Kidney (tissue), 13 donors: ENCODE measurements at regions not wholly inside any gene's neighbourhood (a gene's known extent, or its start where the extent isn't known, plus 50 kb on each side); places are given as distances from the start of the nearest gene placed in this dataset.

ENCODE experiments used
- DNase-seq, 5 donors: peaks; one replicate each; pipeline ENCODE4 v3.0.0-alpha.2; 2013 to 2020
- FAIRE-seq: peaks from 2 replicates; lab custom pipeline; 2012; peaks lifted over from hg19 to GRCh38; lab: Jason Lieb, UNC
- H3K27ac ChIP-seq, 2 donors: one replicate each; pipeline ENCODE4 v1.7.0; 2013; ENCODE audit warnings: low read depth in 2 of 2, low read length in 2 of 2, inconsistent platforms in 1 of 2
- H3K27me3 ChIP-seq: one replicate; pipeline ENCODE4 v1.7.1; 2013; ENCODE audit warnings: low read length, inconsistent platforms; ENCODE audit not compliant: control insufficient read depth, insufficient read depth
- H3K36me3 ChIP-seq, 3 donors: one replicate each; pipeline versions ENCODE4 v1.7.0 to v1.7.1; 2013; ENCODE audit warnings: low read length in 3 of 3, control low read depth in 1 of 3, inconsistent platforms in 1 of 3; ENCODE audit not compliant: insufficient read depth in 3 of 3, control insufficient read depth in 2 of 3
- H3K4me1 ChIP-seq, 3 donors: one replicate each; pipeline versions ENCODE4 v1.7.0 to v1.7.1; 2013; ENCODE audit warnings: low read length in 3 of 3, inconsistent platforms in 1 of 3, low read depth in 1 of 3; ENCODE audit not compliant: control insufficient read depth in 2 of 3, insufficient read depth in 2 of 3
- H3K4me3 ChIP-seq, 3 donors: one replicate each; pipeline versions ENCODE4 v1.7.0 to v1.8.1; 2013; ENCODE audit warnings: low read length in 3 of 3, control low read depth in 1 of 3, inconsistent platforms in 1 of 3
- H3K9ac ChIP-seq, 3 donors: one replicate each; pipeline versions ENCODE4 v1.7.0 to v1.7.1; 2013; ENCODE audit warnings: low read length in 3 of 3, control low read depth in 1 of 3, inconsistent platforms in 1 of 3
- H3K9me3 ChIP-seq, 3 donors: one replicate each; pipeline versions ENCODE4 v1.7.0 to v1.7.1; 2013; ENCODE audit warnings: low read length in 3 of 3, control low read depth in 1 of 3, inconsistent platforms in 1 of 3; ENCODE audit not compliant: control insufficient read depth in 2 of 3, insufficient read depth in 1 of 3
- intact Hi-C: fragments of 100-400 bp; cut with DNase I; formaldehyde crosslinking; loops from one replicate; pipeline ENCODE4 v1.11.1; 2022
- TF ChIP-seq, protein P1 (sequence below): IDR thresholded peaks from 3 replicates; pipeline ENCODE4 v1.5.1; 2012; ENCODE audit warnings: mild to moderate bottlenecking, moderate library complexity, borderline replicate concordance; ENCODE audit not compliant: insufficient read depth; ENCODE audit errors: extremely low read depth
- donor health status: control.
- donor health status: control.
- donor health status: control.
- donor health status: control.
- donor health status: control.
- donor health status: DM: yes; HTN: yes; CAD: no.
- donor health status: Normal renal cell carcinoma (clear cell type).

- Histone ChIP-seq H3K9ac (no peak overlapping the region), H3K4me1 (no peaks in the 10 kb centered on the region), H3K36me3 (no peaks in the 10 kb centered on the region), H3K4me3 (no peak overlapping the region), H3K27ac (no peak overlapping the region), H3K27me3 (no peaks in the 10 kb centered on the region), H3K9me3 (no peaks in the 10 kb centered on the region)
- TF ChIP-seq, protein P1, sequence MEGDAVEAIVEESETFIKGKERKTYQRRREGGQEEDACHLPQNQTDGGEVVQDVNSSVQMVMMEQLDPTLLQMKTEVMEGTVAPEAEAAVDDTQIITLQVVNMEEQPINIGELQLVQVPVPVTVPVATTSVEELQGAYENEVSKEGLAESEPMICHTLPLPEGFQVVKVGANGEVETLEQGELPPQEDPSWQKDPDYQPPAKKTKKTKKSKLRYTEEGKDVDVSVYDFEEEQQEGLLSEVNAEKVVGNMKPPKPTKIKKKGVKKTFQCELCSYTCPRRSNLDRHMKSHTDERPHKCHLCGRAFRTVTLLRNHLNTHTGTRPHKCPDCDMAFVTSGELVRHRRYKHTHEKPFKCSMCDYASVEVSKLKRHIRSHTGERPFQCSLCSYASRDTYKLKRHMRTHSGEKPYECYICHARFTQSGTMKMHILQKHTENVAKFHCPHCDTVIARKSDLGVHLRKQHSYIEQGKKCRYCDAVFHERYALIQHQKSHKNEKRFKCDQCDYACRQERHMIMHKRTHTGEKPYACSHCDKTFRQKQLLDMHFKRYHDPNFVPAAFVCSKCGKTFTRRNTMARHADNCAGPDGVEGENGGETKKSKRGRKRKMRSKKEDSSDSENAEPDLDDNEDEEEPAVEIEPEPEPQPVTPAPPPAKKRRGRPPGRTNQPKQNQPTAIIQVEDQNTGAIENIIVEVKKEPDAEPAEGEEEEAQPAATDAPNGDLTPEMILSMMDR = no peak
- peak in 1 of 5 donors; percentile 14 for DNase-seq
- no peak for FAIRE-seq
- intact Hi-C loops = no loop called here
These were observed 53.1 kb upstream of the WNT4 start for GRCh38 chr1:22196041-22196440.

- Histone ChIP-seq H3K4me3 (no peak overlapping the region), H3K9ac (no peak overlapping the region), H3K9me3 (no peaks in the 10 kb centered on the region), H3K27me3 (no peaks in the 10 kb centered on the region), H3K27ac (no peak overlapping the region), H3K4me1 (no peaks in the 10 kb centered on the region), H3K36me3 (no peaks in the 10 kb centered on the region)
- TF ChIP-seq, protein P1 = no peak
- peak in 1 of 5 donors; percentile 10 for DNase-seq
- no peak for FAIRE-seq
- intact Hi-C loops = no loop called here
These were observed 53.7 kb upstream of the WNT4 start for GRCh38 chr1:22196641-22197040.

DNA sequence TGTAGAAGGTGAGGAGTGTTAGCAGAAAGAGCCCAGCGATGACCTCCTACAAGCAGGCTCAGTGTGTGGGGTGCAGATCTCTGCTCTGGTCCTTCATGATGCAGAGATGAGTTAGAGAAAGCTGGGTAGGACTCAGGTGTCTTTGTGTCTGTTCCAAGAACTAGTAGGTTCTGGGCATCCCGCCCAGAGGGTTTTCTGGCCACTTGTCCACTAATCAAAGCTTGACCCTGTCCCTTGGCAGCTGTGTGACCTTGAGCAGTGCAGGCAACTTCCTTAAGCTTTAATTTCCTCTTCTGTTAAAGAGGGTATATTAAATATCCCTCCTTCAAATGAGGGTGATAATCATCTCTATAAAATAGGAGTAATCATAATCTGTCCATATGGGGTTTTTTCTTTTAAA lies 54.7 kb upstream of the WNT4 start:
- Histone ChIP-seq H3K4me3 (no peak overlapping the region), H3K4me1 (no peaks in the 10 kb centered on the region), H3K9me3 (no peaks in the 10 kb centered on the region), H3K27ac (no peak overlapping the region), H3K27me3 (no peaks in the 10 kb centered on the region), H3K36me3 (no peaks in the 10 kb centered on the region), H3K9ac (no peak overlapping the region)
- FAIRE-seq (no peak), DNase-seq (peak in 2 of 5 donors; percentile 9 to 13)
- TF ChIP-seq, protein P1 = no peak
- intact Hi-C loops = no loop called here

DNA sequence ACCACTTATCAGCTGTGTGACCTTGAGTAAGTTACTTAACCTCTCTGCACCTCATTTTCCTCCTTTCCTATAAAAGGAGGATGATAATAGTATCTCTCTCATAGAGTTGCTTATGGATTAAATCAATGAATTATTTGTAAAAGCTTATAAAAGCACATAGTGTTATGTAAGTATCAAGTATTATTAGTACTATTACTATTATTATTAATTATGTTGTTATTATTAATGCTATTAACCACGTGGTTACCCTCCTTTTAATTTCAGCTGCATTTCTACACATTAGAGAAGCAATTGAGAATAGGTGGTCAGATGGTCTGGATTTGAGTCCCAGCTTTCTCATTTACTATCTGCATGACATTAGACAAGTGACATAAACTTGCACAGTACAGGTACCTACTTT lies 58.1 kb upstream of the WNT4 start:
- FAIRE-seq (no peak), DNase-seq (no peak)
- Histone ChIP-seq H3K4me3 (no peak overlapping the region), H3K9ac (no peak overlapping the region), H3K27ac (no peak overlapping the region), H3K36me3 (no peaks in the 10 kb centered on the region), H3K4me1 (peaks cover 0 to 4% (median 0%) of the 10 kb centered on the region in 3 donors), H3K27me3 (no peaks in the 10 kb centered on the region), H3K9me3 (no peaks in the 10 kb centered on the region)
- TF ChIP-seq, protein P1 = no peak
- intact Hi-C loops = no loop called here
